KMS-11 (cell line): ENCODE measurements at regions not wholly inside any gene's neighbourhood (a gene's known extent, or its start where the extent isn't known, plus 50 kb on each side); places are given as distances from the start of the nearest gene placed in this dataset.
"Not testable (repeated sequence)": the region's sequence is repeated elsewhere in the genome, so short reads cannot be mapped to it uniquely, and the experiment has no call there.

Experiments used
- H2AFZ ChIP-seq: fragments of 200-600 bp; sonication (generic); 2 replicates; pipeline ENCODE4 v1.6.1; 2016; ENCODE audit warnings: antibody characterized with exemption, mixed run types, low read depth
- H3K27ac ChIP-seq: fragments of 200-600 bp; sonication (generic); 2 replicates; pipeline ENCODE4 v1.6.1; 2016; ENCODE audit warnings: mild to moderate bottlenecking, mixed run types
- H3K27me3 ChIP-seq: fragments of 200-600 bp; sonication (generic); 2 replicates; pipeline ENCODE4 v1.6.1; 2017; ENCODE audit warnings: mild to moderate bottlenecking, low read depth, mixed run types, moderate library complexity; ENCODE audit not compliant: insufficient read depth
- H3K36me3 ChIP-seq: fragments of 200-600 bp; sonication (generic); 2 replicates; pipeline ENCODE4 v1.6.1; 2017; ENCODE audit warnings: mild to moderate bottlenecking, mixed run types; ENCODE audit not compliant: insufficient read depth
- H3K4me1 ChIP-seq: fragments of 200-600 bp; sonication (generic); 2 replicates; pipeline ENCODE4 v1.6.1; 2016; ENCODE audit warnings: mild to moderate bottlenecking, low read depth, mixed run types; ENCODE audit not compliant: poor library complexity, severe bottlenecking
- H3K4me2 ChIP-seq: fragments of 200-600 bp; sonication (generic); 2 replicates; pipeline ENCODE4 v1.7.0; 2016; ENCODE audit warnings: mild to moderate bottlenecking, mixed run types
- H3K4me3 ChIP-seq: fragments of 200-600 bp; sonication (generic); IDR thresholded peaks from 2 replicates; pipeline ENCODE4 v1.6.1; 2017; ENCODE audit warnings: low read depth, low read length, mixed read lengths; ENCODE audit not compliant: insufficient read depth
- H3K79me2 ChIP-seq: fragments of 200-600 bp; sonication (generic); 2 replicates; pipeline ENCODE4 v1.6.1; 2016; ENCODE audit warnings: low read depth, mixed run types; ENCODE audit not compliant: insufficient read depth
- H3K9ac ChIP-seq: fragments of 200-600 bp; sonication (generic); 2 replicates; pipeline ENCODE4 v1.6.1; 2016; ENCODE audit warnings: mild to moderate bottlenecking, mixed run types
- H4K20me1 ChIP-seq: fragments of 200-600 bp; sonication (generic); 2 replicates; pipeline ENCODE4 v1.6.1; 2016; ENCODE audit warnings: mild to moderate bottlenecking, mixed run types; ENCODE audit not compliant: insufficient read depth
- CTCF ChIP-seq: fragments of 200-600 bp; sonication (generic); conservative IDR thresholded peaks from 2 replicates; pipeline ENCODE4 v1.6.1; 2017; ENCODE audit warnings: low read depth, mild to moderate bottlenecking, antibody characterized with exemption, low read length, moderate library complexity, mixed read lengths

- Histone ChIP-seq H3K27me3 (no peaks in the 10 kb centered on the region), H3K36me3 (no peaks in the 10 kb centered on the region), H2AFZ (no peak overlapping the region), H3K79me2 (no peaks in the 10 kb centered on the region), H3K4me1 (no peaks in the 10 kb centered on the region), H3K9ac (no peak overlapping the region), H3K4me2 (no peak overlapping the region), H3K27ac (no peak overlapping the region), H4K20me1 (no peaks in the 10 kb centered on the region), H3K4me3 (no peak overlapping the region)
- TF ChIP-seq CTCF, result no peak
Observed at GRCh38 chr6:74404366-74404765, 708.4 kb downstream of the CD109 start.

GRCh38 chr6:74402781-74403180, 706.8 kb downstream of the CD109 start:
- Histone ChIP-seq H3K27me3 (no peaks in the 10 kb centered on the region), H3K79me2 (no peaks in the 10 kb centered on the region), H3K27ac (no peak overlapping the region), H3K4me1 (no peaks in the 10 kb centered on the region), H2AFZ (no peak overlapping the region), H3K36me3 (no peaks in the 10 kb centered on the region), H3K4me3 (no peak overlapping the region), H3K9ac (no peak overlapping the region), H4K20me1 (no peaks in the 10 kb centered on the region), H3K4me2 (no peak overlapping the region)
- TF ChIP-seq CTCF, result no peak

GRCh38 chr6:74378437-74378836, 682.4 kb downstream of the CD109 start:
- not testable (repeated sequence) for H3K4me3 ChIP-seq, H3K4me1 ChIP-seq, H3K27me3 ChIP-seq, H4K20me1 ChIP-seq, H3K4me2 ChIP-seq, H3K79me2 ChIP-seq, H3K9ac ChIP-seq, H3K36me3 ChIP-seq, H3K27ac ChIP-seq, H2AFZ ChIP-seq

GRCh38 chr6:74369556-74369993, 673.6 kb downstream of the CD109 start:
- Histone ChIP-seq H3K27ac (no peak overlapping the region), H3K4me1 (no peaks in the 10 kb centered on the region), H3K36me3 (no peaks in the 10 kb centered on the region), H4K20me1 (no peaks in the 10 kb centered on the region), H3K4me2 (no peak overlapping the region), H3K4me3 (no peak overlapping the region), H3K27me3 (no peaks in the 10 kb centered on the region), H3K9ac (no peak overlapping the region), H3K79me2 (no peaks in the 10 kb centered on the region), H2AFZ (no peak overlapping the region)
- TF ChIP-seq CTCF, result no peak

- no peak overlapping the region for H2AFZ ChIP-seq
Observed at GRCh38 chr6:74368746-74369145, 672.7 kb downstream of the CD109 start.

More at GRCh38 chr6:74368746-74369145, 672.7 kb downstream of the CD109 start:
- Histone ChIP-seq H3K4me1 (no peaks in the 10 kb centered on the region), H3K4me3 (no peak overlapping the region), H4K20me1 (no peaks in the 10 kb centered on the region), H3K79me2 (no peaks in the 10 kb centered on the region), H3K4me2 (no peak overlapping the region), H3K9ac (no peak overlapping the region), H3K27ac (no peak overlapping the region), H3K36me3 (no peaks in the 10 kb centered on the region), H3K27me3 (no peaks in the 10 kb centered on the region)
- TF ChIP-seq CTCF, result no peak
